SH-SY5Y (cell line): ENCODE measurements at regions not wholly inside any gene's neighbourhood (a gene's known extent, or its start where the extent isn't known, plus 50 kb on each side); places are given as distances from the start of the nearest gene placed in this dataset.

Experiments used
- GATA2 ChIP-seq: IDR thresholded peaks from 2 replicates; pipeline ENCODE4 v1.6.1; 2011; ENCODE audit warnings: mild to moderate bottlenecking, low read depth, low read length
- GATA3 ChIP-seq: IDR thresholded peaks from 2 replicates; pipeline ENCODE4 v1.6.1; 2011; ENCODE audit warnings: low read depth, mild to moderate bottlenecking, low read length, moderate library complexity

DNA sequence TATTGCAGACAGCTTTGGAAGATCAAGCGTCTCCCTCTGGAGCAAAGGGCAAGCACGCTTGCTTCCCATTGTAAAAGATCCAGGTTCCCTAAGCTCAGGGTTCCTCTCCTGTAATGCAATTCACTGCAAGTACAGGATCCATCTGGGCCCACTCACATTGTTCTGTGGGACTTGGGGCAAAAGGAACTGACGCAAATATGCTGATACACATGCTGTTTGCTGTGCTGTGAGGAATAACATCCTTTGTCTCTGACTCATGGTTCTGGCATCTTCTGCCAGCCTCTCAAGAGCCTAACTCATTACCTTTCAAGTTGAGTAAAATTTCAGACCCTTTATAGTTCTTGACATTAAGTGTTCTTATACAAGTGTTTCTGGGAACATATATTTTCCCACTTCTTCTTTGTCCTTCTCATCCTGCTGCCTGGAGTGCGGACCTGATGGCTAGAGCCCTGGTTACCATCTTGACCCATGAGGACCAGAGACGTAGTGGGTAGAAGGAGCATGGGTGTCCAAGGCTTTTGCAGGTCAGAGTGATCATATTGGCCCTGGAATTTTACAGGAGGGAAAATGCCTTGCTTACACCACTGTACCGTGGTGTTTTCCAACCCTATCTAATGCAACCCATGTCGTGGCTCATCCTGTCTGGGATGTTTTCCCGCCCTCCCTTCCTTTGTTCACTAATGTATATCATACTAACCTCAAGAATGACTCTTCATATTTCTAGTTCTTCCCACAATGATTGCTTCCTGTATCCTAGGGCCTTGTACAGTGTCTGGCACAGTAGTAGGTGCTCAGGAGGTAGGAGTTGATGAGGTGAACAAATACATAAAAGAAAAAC, 145.7 kb upstream of the GLI2 start:
- TF ChIP-seq GATA3 (no peak), GATA2 (no peak)

DNA sequence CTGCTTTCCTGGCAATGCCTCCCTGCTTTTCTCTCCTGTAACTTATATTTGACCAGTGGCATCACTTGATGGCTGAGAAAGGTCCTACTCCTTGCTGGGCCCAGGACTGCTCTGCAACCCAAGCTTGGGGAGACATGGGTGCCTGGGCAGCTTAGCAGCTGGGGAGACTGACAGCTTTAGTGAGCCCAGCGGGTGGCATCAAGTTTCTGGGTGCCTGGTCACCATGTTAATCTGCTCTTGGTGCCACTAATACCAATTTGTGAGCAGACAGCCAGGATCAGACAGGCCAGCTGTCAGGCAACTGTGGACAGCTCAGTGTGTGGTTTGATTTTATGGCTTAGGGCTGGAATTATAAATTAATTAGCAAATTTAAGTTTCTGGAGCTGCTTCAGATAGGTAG, 144.8 kb upstream of the GLI2 start:
- TF ChIP-seq GATA2 = no peak
- TF ChIP-seq GATA3 = no peak

DNA sequence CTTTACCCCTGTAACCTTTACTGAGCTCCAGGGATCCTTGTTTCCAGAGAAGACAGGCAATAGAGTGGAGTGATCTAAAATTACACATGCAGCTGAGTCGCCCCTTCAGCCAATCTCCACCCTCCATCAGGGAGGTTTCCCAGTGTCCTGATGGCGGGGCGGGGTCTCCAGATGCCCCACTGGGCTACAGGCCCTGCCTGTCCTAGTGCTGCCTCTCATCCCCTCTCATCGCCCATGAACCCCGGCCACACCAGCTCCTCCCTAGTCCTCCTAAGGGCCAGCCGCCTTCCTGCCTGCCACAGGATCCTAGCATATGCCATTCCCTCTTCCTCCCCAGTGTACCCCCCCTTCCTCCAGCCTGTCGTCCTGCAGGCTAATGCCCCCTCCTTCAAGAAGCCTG, 144.1 kb upstream of the GLI2 start:
- TF ChIP-seq GATA2 (no peak), GATA3 (no peak)

- no peak for TF ChIP-seq GATA2
Measured at GRCh38 chr2:120592084-120592483, 143.6 kb upstream of the GLI2 start.

- TF ChIP-seq GATA3 (no peak), GATA2 (no peak)
Measured at GRCh38 chr2:120593921-120594686, 141.6 kb upstream of the GLI2 start.

GRCh38 chr2:120594856-120595685, 140.6 kb upstream of the GLI2 start:
- TF ChIP-seq GATA3 (no peak), GATA2 (no peak)

DNA sequence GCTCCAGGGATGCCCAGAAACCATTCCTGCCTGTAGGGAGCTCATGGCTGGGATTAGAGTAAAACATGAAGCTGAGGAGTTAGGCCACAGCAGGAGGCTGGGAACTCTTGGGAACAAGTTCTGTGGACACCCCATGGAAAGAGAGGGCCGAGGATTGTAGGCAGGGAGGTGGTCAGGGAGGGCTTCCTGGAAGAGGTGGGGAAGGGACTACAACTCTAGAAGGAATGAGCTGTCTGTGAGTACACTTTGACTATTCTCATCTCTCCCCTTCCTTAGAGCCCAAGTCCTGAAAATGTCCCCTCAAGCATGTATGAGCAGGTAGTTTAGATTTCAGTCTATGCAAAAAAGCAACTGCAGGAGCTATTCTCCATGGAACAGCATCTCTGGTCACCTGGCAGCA, 139.9 kb upstream of the GLI2 start:
- TF ChIP-seq GATA2 (no peak), GATA3 (no peak)

- TF ChIP-seq GATA2 (no peak), GATA3 (no peak)
Measured at GRCh38 chr2:120596191-120596811, 139.4 kb upstream of the GLI2 start.

DNA sequence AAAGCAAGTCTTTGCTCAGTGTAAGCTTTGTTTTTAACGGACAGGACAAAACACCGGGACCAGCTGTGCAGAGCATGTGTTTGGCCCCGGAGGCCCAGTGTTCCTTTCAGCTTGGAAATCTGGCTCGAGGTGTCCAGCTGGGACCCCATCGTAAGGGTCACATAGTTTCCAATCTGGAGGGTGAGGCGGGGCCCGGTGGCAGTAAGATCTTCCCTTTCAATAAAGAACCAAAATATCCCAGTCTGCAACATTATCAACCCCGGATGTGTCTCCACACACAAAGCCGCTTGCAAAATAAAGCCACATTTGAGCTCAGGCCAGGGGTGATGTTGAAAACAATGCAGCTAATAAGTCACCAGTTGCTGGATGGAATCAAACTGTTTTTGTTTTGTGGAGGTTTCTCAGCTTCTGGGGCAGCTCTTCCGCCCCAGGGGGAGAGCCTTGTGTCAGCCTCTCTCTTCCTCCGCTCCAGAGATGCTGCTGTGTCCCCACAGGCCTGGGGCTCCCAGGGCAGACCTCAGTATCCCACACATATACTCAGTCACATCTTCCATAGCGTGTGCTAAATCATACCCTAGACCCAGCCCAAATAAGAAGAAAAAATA, 138.6 kb upstream of the GLI2 start:
- no peak for TF ChIP-seq GATA3
- TF ChIP-seq GATA2 = no peak

GRCh38 chr2:120597595-120598193, 138.0 kb upstream of the GLI2 start:
- no peak for TF ChIP-seq GATA3
- TF ChIP-seq GATA2 = no peak

- no peak for TF ChIP-seq GATA2
- TF ChIP-seq GATA3 = no peak
Measured at GRCh38 chr2:120598416-120598815, 137.3 kb upstream of the GLI2 start.

DNA sequence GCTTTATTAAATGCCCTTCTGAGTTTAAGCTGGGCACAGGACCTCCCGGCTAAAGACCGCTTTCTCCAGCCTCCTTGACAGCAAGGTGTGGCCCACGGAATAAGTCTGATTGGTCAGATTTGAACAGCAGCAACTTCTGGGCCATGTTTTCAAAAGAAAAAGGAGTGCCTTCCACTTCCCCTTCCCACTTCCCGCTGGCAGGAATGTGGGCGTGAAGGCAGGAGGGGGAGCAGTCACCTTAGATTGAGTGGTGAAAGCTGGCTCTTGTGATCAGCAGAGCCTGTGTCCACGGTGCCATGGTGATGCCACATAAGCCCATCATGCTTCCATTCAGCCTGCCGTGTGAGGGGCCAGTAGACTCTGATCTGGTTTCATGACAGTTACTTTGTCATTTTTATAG, 136.6 kb upstream of the GLI2 start:
- TF ChIP-seq GATA3 (no peak), GATA2 (no peak)

DNA sequence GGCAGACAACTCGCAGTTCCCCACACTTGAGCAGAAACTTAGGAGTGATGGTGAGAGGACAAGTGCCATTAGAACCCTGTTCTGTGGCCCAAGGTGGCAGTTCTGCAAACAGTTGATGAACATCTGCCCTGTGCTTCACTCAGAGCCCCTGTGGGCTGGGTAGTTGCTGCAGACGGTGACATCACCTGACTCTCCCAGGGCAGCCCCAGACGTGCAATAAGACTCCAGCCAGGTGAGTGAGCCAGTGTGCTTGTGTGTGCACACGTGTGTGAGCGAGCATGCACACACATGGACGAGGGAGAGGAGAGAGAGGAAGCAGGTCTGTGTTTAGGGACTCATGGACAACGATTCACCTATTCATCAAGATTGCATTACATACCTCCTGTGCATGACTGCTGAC, 136.0 kb upstream of the GLI2 start:
- TF ChIP-seq GATA2 (no peak), GATA3 (no peak)
